Tibial artery (tissue), 4 donors: ENCODE measurements at regions not wholly inside any gene's neighbourhood (a gene's known extent, or its start where the extent isn't known, plus 50 kb on each side); places are given as distances from the start of the nearest gene placed in this dataset.

ENCODE experiments used
- DNase-seq, 2 donors: peaks; one replicate each; pipeline ENCODE4 v3.0.0-alpha.2; 2019
- H3K27ac ChIP-seq, 2 donors: fragments of 200-600 bp; sonication (generic) in 1 of 2; 1 replicate in 1 of 2; 2 replicates in 1 of 2; pipeline ENCODE4 v1.5.1; 2018 to 2019; ENCODE audit warnings: mild to moderate bottlenecking in 1 of 2
- H3K27me3 ChIP-seq, 2 donors: fragments of 200-600 bp; sonication (generic) in 1 of 2; one replicate each; pipeline versions ENCODE4 v1.5.1 to v1.6.0; 2016 to 2019
- H3K36me3 ChIP-seq, 3 donors: fragments of 200-600 bp; sonication (generic) in 2 of 3; one replicate each; pipeline ENCODE4 v1.5.1; 2016 to 2019; ENCODE audit warnings: mild to moderate bottlenecking in 2 of 3
- H3K4me1 ChIP-seq, 4 donors: fragments of 200-600 bp; sonication (generic) in 2 of 4; 1 replicate in 3 of 4; 2 replicates in 1 of 4; pipeline ENCODE4 v1.5.1; 2016 to 2019
- H3K4me3 ChIP-seq, 2 donors: fragments of 200-600 bp; sonication (generic) in 1 of 2; 1 replicate in 1 of 2; 2 replicates in 1 of 2; pipeline ENCODE4 v1.5.1; 2018 to 2019; ENCODE audit warnings: mild to moderate bottlenecking in 2 of 2
- H3K9me3 ChIP-seq, 3 donors: fragments of 200-600 bp; sonication (generic) in 1 of 3; one replicate each; pipeline ENCODE4 v1.5.1; 2016 to 2019
- intact Hi-C: fragments of 100-400 bp; cut with DNase I; formaldehyde crosslinking; loops from one replicate; pipeline ENCODE4 v1.15.0; 2023; ENCODE audit warnings: low total_unique reads
- TF ChIP-seq, protein P1 (sequence below), 2 experiments: fragments of 200-600 bp in 1 of 2; fragments of 450-650 bp in 1 of 2; IDR thresholded peaks; one replicate each; pipeline ENCODE4 v1.5.1; 2017 to 2019; ENCODE audit warnings: antibody characterized with exemption in 2 of 2, mild to moderate bottlenecking in 1 of 2, moderate library complexity in 1 of 2

GRCh38 chr12:83472350-83472749, 785.6 kb downstream of the TMTC2 start:
- H3K27ac ChIP-seq: no peak overlapping the region
- intact Hi-C loops: no loop called here
- H3K27me3 ChIP-seq: no peaks in the 10 kb centered on the region
- no peaks in the 10 kb centered on the region for H3K9me3 ChIP-seq
- no peak for DNase-seq
- no peak overlapping the region for H3K4me3 ChIP-seq
- no peaks in the 10 kb centered on the region for H3K36me3 ChIP-seq
- TF ChIP-seq, protein P1, sequence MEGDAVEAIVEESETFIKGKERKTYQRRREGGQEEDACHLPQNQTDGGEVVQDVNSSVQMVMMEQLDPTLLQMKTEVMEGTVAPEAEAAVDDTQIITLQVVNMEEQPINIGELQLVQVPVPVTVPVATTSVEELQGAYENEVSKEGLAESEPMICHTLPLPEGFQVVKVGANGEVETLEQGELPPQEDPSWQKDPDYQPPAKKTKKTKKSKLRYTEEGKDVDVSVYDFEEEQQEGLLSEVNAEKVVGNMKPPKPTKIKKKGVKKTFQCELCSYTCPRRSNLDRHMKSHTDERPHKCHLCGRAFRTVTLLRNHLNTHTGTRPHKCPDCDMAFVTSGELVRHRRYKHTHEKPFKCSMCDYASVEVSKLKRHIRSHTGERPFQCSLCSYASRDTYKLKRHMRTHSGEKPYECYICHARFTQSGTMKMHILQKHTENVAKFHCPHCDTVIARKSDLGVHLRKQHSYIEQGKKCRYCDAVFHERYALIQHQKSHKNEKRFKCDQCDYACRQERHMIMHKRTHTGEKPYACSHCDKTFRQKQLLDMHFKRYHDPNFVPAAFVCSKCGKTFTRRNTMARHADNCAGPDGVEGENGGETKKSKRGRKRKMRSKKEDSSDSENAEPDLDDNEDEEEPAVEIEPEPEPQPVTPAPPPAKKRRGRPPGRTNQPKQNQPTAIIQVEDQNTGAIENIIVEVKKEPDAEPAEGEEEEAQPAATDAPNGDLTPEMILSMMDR (IDR thresholded peaks at IDR 0.05): no peak
- H3K4me1 ChIP-seq: no peaks in the 10 kb centered on the region

GRCh38 chr12:83471341-83471740, 784.6 kb downstream of the TMTC2 start:
- intact Hi-C loops: no loop called here
- Histone ChIP-seq H3K27me3 (no peaks in the 10 kb centered on the region), H3K27ac (no peak overlapping the region), H3K9me3 (no peaks in the 10 kb centered on the region), H3K4me1 (no peaks in the 10 kb centered on the region), H3K4me3 (no peak overlapping the region), H3K36me3 (no peaks in the 10 kb centered on the region)
- no peak for DNase-seq
- TF ChIP-seq, protein P1 (IDR thresholded peaks at IDR 0.05): no peak

DNA sequence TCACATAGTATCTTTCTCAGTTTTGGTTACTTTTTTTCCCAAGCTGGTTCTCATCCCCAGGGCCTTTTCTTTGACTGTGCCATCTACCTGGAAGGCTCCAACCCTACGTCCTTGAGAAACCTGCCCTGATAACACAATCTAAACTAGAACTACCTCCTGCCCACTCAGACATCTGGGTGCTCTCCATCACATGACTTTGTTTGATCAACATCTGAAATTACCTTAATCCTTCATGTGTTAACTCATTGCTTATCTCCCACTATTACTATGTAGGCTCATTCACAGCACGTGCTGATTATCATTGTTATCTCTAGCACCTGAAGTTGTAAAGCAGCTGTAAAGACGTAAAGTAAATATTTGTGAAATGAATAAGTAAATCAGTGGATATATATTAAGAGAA, 784.0 kb downstream of the TMTC2 start:
- intact Hi-C loops: no loop called here
- Histone ChIP-seq H3K27me3 (no peaks in the 10 kb centered on the region), H3K4me3 (no peak overlapping the region), H3K9me3 (no peaks in the 10 kb centered on the region), H3K27ac (no peak overlapping the region), H3K36me3 (no peaks in the 10 kb centered on the region), H3K4me1 (no peaks in the 10 kb centered on the region)
- TF ChIP-seq, protein P1 (IDR thresholded peaks at IDR 0.05): no peak
- DNase-seq: no peak

- H3K9me3 ChIP-seq: no peaks in the 10 kb centered on the region
- no peak overlapping the region for H3K27ac ChIP-seq
- no peaks in the 10 kb centered on the region for H3K27me3 ChIP-seq
- no peak for DNase-seq
- no peaks in the 10 kb centered on the region for H3K4me1 ChIP-seq
- H3K4me3 ChIP-seq: no peak overlapping the region
- no peaks in the 10 kb centered on the region for H3K36me3 ChIP-seq
- intact Hi-C loops: no loop called here
- TF ChIP-seq, protein P1 (IDR thresholded peaks at IDR 0.05): no peak
Observed at GRCh38 chr12:83468988-83469908, 782.5 kb downstream of the TMTC2 start.

GRCh38 chr12:83465632-83466031, 778.9 kb downstream of the TMTC2 start:
- H3K27ac ChIP-seq: no peak overlapping the region
- no peak for DNase-seq
- no peak overlapping the region for H3K4me3 ChIP-seq
- no peaks in the 10 kb centered on the region for H3K9me3 ChIP-seq
- no peaks in the 10 kb centered on the region for H3K4me1 ChIP-seq
- intact Hi-C loops: no loop called here
- TF ChIP-seq, protein P1 (IDR thresholded peaks at IDR 0.05): no peak
- no peaks in the 10 kb centered on the region for H3K27me3 ChIP-seq
- H3K36me3 ChIP-seq: no peaks in the 10 kb centered on the region
